IMR-90 (cell line): ENCODE measurements at regions not wholly inside any gene's neighbourhood (a gene's known extent, or its start where the extent isn't known, plus 50 kb on each side); places are given as distances from the start of the nearest gene placed in this dataset.

Experiments used
- ATAC-seq: fragments of 200-7000 bp; cut with Tn5 transposase; 2 replicates; pipeline ENCODE4 v1.9.1; 2020; ENCODE audit warnings: low read depth, mild to moderate bottlenecking, moderate library complexity
- BruUV-seq: library from RNA; stranded (reverse); fragments of 400-500 nt; replicated peaks from 2 replicates; lab custom pipeline; 2021; lab: Mats Ljungman, UMichigan
- CTCF ChIA-PET: fragments of 300-600 bp; formaldehyde crosslinking; extraction: SDS; loops from one replicate; lab custom pipeline; 2021; ENCODE audit warnings: antibody characterized with exemption; lab: Yijun Ruan, JAX
- POLR2A ChIA-PET: fragments of 300-600 bp; sonication (Branson Sonifier 250); formaldehyde crosslinking; loops from one replicate; lab custom pipeline; 2022; ENCODE audit warnings: antibody characterized with exemption; ENCODE audit not compliant: unreplicated experiment; lab: Charles Lee
- DNase-seq: peaks from one replicate; pipeline ENCODE4 v3.0.0; 2013
- H2AFZ ChIP-seq: replicated peaks from 2 replicates; pipeline ENCODE3; 2013; ENCODE audit warnings: low read length, mild to moderate bottlenecking; ENCODE audit not compliant: poor library complexity
- H2AK5ac ChIP-seq: 2 replicates; pipeline ENCODE4 v1.6.1; 2013; ENCODE audit warnings: low read depth, low read length, inconsistent platforms
- H2AK9ac ChIP-seq: replicated peaks from 2 replicates; pipeline ENCODE3; 2013; ENCODE audit warnings: mild to moderate bottlenecking, low read depth, low read length, moderate library complexity; ENCODE audit not compliant: poor library complexity
- H2BK120ac ChIP-seq: 2 replicates; pipeline ENCODE4 v1.6.1; 2013; ENCODE audit warnings: low read depth, low read length, inconsistent platforms
- H2BK15ac ChIP-seq: 3 replicates; pipeline ENCODE4 v1.6.1; 2013; ENCODE audit warnings: low read depth, low read length, inconsistent platforms
- H2BK20ac ChIP-seq: 2 replicates; pipeline ENCODE4 v1.6.1; 2013; ENCODE audit warnings: low read depth, mild to moderate bottlenecking, inconsistent platforms, low read length, moderate library complexity
- H2BK5ac ChIP-seq: 2 replicates; pipeline ENCODE4 v1.6.1; 2013; ENCODE audit warnings: mild to moderate bottlenecking, low read depth, low read length, inconsistent platforms; ENCODE audit not compliant: poor library complexity, severe bottlenecking
- H3K14ac ChIP-seq: replicated peaks from 2 replicates; pipeline ENCODE4 v1.6.1; 2013; ENCODE audit warnings: low read depth, low read length, inconsistent platforms
- H3K18ac ChIP-seq: 2 replicates; pipeline ENCODE4 v1.6.1; 2013; ENCODE audit warnings: low read depth, low read length, control low read depth
- H3K23ac ChIP-seq: 2 replicates; pipeline ENCODE4 v1.6.1; 2013; ENCODE audit warnings: low read depth, low read length, inconsistent platforms
- H3K27ac ChIP-seq: 2 replicates; pipeline ENCODE4 v1.5.1; 2013; ENCODE audit warnings: mild to moderate bottlenecking, control low read depth, low read length; ENCODE audit not compliant: insufficient read depth
- H3K27me3 ChIP-seq: 2 replicates; pipeline ENCODE4 v1.6.1; 2013; ENCODE audit warnings: low read length; ENCODE audit not compliant: control insufficient read depth, insufficient read depth
- H3K36me3 ChIP-seq: 2 replicates; pipeline ENCODE4 v1.6.1; 2013; ENCODE audit warnings: low read length, mixed read lengths; ENCODE audit not compliant: control insufficient read depth, insufficient read depth
- H3K4ac ChIP-seq: 2 replicates; pipeline ENCODE4 v1.6.1; 2013; ENCODE audit warnings: low read depth, low read length, inconsistent platforms
- H3K4me1 ChIP-seq: 2 replicates; pipeline ENCODE4 v1.6.1; 2013; ENCODE audit warnings: low read length, mixed read lengths; ENCODE audit not compliant: control insufficient read depth, insufficient read depth
- H3K4me2 ChIP-seq: 2 replicates; pipeline ENCODE4 v1.6.1; 2013; ENCODE audit warnings: low read depth, mild to moderate bottlenecking, control low read depth, low read length, moderate library complexity
- H3K4me3 ChIP-seq: 2 replicates; pipeline ENCODE4 v1.5.1; 2013; ENCODE audit warnings: low read depth, mild to moderate bottlenecking, control low read depth, low read length, moderate library complexity; ENCODE audit not compliant: insufficient read depth
- H3K56ac ChIP-seq: 2 replicates; pipeline ENCODE4 v1.6.1; 2013; ENCODE audit warnings: low read length, inconsistent platforms; ENCODE audit not compliant: insufficient read depth; ENCODE audit errors: extremely low read depth
- H3K79me1 ChIP-seq, 2 experiments: 2 replicates each; pipeline ENCODE4 v1.6.1; 2013; ENCODE audit warnings: low read length in 2 of 2, inconsistent platforms in 1 of 2, low read depth in 1 of 2
- H3K9ac ChIP-seq: 2 replicates; pipeline ENCODE4 v1.6.1; 2013; ENCODE audit warnings: low read depth, low read length, control low read depth
- H3K9me1 ChIP-seq: 2 replicates; pipeline ENCODE4 v1.6.1; 2013; ENCODE audit warnings: low read length, inconsistent platforms; ENCODE audit not compliant: insufficient read depth
- H3K9me3 ChIP-seq: 2 replicates; pipeline ENCODE4 v1.6.1; 2013; ENCODE audit warnings: low read length; ENCODE audit not compliant: control insufficient read depth, insufficient read depth
- H4K20me1 ChIP-seq: 2 replicates; pipeline ENCODE4 v1.6.1; 2013; ENCODE audit warnings: low read length, inconsistent platforms; ENCODE audit not compliant: insufficient read depth
- H4K5ac ChIP-seq: 2 replicates; pipeline ENCODE4 v1.6.1; 2013; ENCODE audit warnings: mild to moderate bottlenecking, low read depth, low read length, control low read depth
- H4K8ac ChIP-seq, 2 experiments: 2 replicates each; pipeline ENCODE4 v1.6.1; 2013; ENCODE audit warnings: low read depth in 2 of 2, low read length in 2 of 2, control low read depth in 1 of 2, inconsistent platforms in 1 of 2
- H4K91ac ChIP-seq: 2 replicates; pipeline ENCODE4 v1.6.1; 2013; ENCODE audit warnings: low read depth, low read length, inconsistent platforms; ENCODE audit not compliant: insufficient read depth
- BHLHE40 ChIP-seq: fragments of 150-350 bp; IDR thresholded peaks from 2 replicates; pipeline ENCODE4 v1.6.1; 2016; ENCODE audit warnings: mild to moderate bottlenecking, low read depth, low read length
- MAFK ChIP-seq: IDR thresholded peaks from 2 replicates; pipeline ENCODE4 v1.6.1; 2012; ENCODE audit warnings: low read depth, low read length, improper control_type of control experiment
- MAZ ChIP-seq: IDR thresholded peaks from 2 replicates; pipeline ENCODE4 v1.6.1; 2012; ENCODE audit warnings: low read depth, mild to moderate bottlenecking, low read length, improper control_type of control experiment, moderate library complexity, borderline replicate concordance
- MXI1 ChIP-seq: IDR thresholded peaks from 2 replicates; pipeline ENCODE4 v1.6.1; 2012; ENCODE audit warnings: low read depth, mild to moderate bottlenecking, low read length, moderate library complexity, borderline replicate concordance
- RCOR1 ChIP-seq: IDR thresholded peaks from 2 replicates; pipeline ENCODE4 v1.6.1; 2012; ENCODE audit warnings: mild to moderate bottlenecking, low read length, improper control_type of control experiment; ENCODE audit not compliant: insufficient replicate concordance
- RFX5 ChIP-seq: IDR thresholded peaks from 2 replicates; pipeline ENCODE4 v1.8.0; 2012; ENCODE audit warnings: low read depth, mild to moderate bottlenecking, low read length, moderate library complexity
- SMC3 ChIP-seq: fragments of 150-350 bp; IDR thresholded peaks from 2 replicates; pipeline ENCODE4 v1.6.1; 2016; ENCODE audit warnings: low read depth, mild to moderate bottlenecking, antibody characterized with exemption, low read length, moderate library complexity
- WGBS, 2 experiments: methylation state at CpG; one replicate each; pipeline versions ENCODE4 v1.1.5 to v1.1.7; 2013; ENCODE audit warnings: missing lambda C conversion rate in 2 of 2; ENCODE audit not compliant: insufficient read length in 1 of 2; ENCODE audit errors: extremely low coverage in 2 of 2; 5-methylcytosine and 5-hydroxymethylcytosine counted together
- dilution Hi-C: fragments of 300-500 bp; cut with HindIII; formaldehyde crosslinking; loops from one replicate; pipeline ENCODE4 v1.14.3; 2018; ENCODE audit warnings: low sequenced_read_pairs; ENCODE audit not compliant: unreplicated experiment
- in situ Hi-C: fragments of 300-500 bp; cut with MboI; formaldehyde crosslinking; loops from 3 replicates; pipeline ENCODE4 v1.14.3; 2019; ENCODE audit warnings: low sequenced_read_pairs, inconsistent platforms, mixed read lengths
- intact Hi-C: fragments of 100-400 bp; cut with micrococcal nuclease; formaldehyde crosslinking; loops from 2 replicates; pipeline ENCODE4 v1.10.0; 2022
- TF ChIP-seq, protein P1 (sequence below): fragments of 150-350 bp; IDR thresholded peaks from 2 replicates; pipeline ENCODE4 v1.6.1; 2017; ENCODE audit warnings: mild to moderate bottlenecking, antibody characterized with exemption, low read length, low read depth
- TF ChIP-seq, protein P2 (sequence below): fragments of 150-350 bp; IDR thresholded peaks from 2 replicates; pipeline ENCODE4 v1.6.1; 2016; ENCODE audit warnings: low read depth, mild to moderate bottlenecking, low read length, moderate library complexity, borderline replicate concordance

- Histone ChIP-seq H3K27ac (no peak overlapping the region), H4K8ac (no peak overlapping the region), H4K5ac (peak overlapping the region; percentile 4; the same call in 1 of the 2 replicates), H3K18ac (peak overlapping the region; percentile 15; the same call in 1 of the 2 replicates), H3K36me3 (no peaks in the 10 kb centered on the region), H2BK120ac (peak overlapping the region; percentile 39; the same call in 1 of the 2 replicates), H2AK5ac (0 out of 2 replicates have a peak overlapping the region, but pooled peaks have one; percentile 15), H3K9me3 (no peaks in the 10 kb centered on the region), H3K9ac (no peak overlapping the region), H3K56ac (no peak overlapping the region), H3K4me2 (no peak overlapping the region), H3K4ac (peak overlapping the region; percentile 15; the same call in 1 of the 2 replicates), H3K4me1 (peaks cover 22% of the 10 kb centered on the region), H2BK20ac (peak overlapping the region; percentile 36; the same call in 1 of the 2 replicates), H3K79me1 (no peaks in the 10 kb centered on the region), H4K91ac (peak overlapping the region; percentile 26; the same call in 1 of the 2 replicates), H3K27me3 (no peaks in the 10 kb centered on the region), H2AK9ac (no peak overlapping the region), H3K4me3 (no peak overlapping the region), H3K23ac (no peak overlapping the region), H3K9me1 (peaks cover 11% of the 10 kb centered on the region), H2AFZ (no peak overlapping the region), H2BK5ac (no peak overlapping the region), H3K14ac (0 out of 2 replicates have a peak overlapping the region, but pooled peaks have one; percentile 2), H4K20me1 (no peaks in the 10 kb centered on the region), H2BK15ac (peak overlapping the region; percentile 65; the same call in 1 of the 3 replicates)
- intact Hi-C loops = no loop called here
- dilution Hi-C loops = no loop called here
- TF ChIP-seq, protein P1, sequence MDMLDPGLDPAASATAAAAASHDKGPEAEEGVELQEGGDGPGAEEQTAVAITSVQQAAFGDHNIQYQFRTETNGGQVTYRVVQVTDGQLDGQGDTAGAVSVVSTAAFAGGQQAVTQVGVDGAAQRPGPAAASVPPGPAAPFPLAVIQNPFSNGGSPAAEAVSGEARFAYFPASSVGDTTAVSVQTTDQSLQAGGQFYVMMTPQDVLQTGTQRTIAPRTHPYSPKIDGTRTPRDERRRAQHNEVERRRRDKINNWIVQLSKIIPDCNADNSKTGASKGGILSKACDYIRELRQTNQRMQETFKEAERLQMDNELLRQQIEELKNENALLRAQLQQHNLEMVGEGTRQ = no peak
- TF ChIP-seq SMC3 (no peak), BHLHE40 (no peak), MAZ (no peak), MAFK (no peak), RCOR1 (no peak), RFX5 (no peak), MXI1 (no peak)
- TF ChIP-seq, protein P2, sequence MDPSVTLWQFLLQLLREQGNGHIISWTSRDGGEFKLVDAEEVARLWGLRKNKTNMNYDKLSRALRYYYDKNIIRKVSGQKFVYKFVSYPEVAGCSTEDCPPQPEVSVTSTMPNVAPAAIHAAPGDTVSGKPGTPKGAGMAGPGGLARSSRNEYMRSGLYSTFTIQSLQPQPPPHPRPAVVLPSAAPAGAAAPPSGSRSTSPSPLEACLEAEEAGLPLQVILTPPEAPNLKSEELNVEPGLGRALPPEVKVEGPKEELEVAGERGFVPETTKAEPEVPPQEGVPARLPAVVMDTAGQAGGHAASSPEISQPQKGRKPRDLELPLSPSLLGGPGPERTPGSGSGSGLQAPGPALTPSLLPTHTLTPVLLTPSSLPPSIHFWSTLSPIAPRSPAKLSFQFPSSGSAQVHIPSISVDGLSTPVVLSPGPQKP = no peak
- 67% methylated on average over 1 of the region's 6 CpGs; no CpG with 5 or more reads in 1 of the 2 experiments for WGBS, 2 experiments
- ATAC-seq = peak; percentile 28
- DNase-seq = no peak
- BruUV-seq = no TSS peak
- ChIA-PET POLR2A (no interaction called here), CTCF (no interaction called here)
- in situ Hi-C loops = no loop called here
Observed at GRCh38 chr6:47147836-47148344, 105.8 kb upstream of the ADGRF1 start.
